ENCODE measurements at regions not wholly inside any gene's neighbourhood (a gene's known extent, or its start where the extent isn't known, plus 50 kb on each side); places are given as distances from the start of the nearest gene placed in this dataset.

GRCh38 chr18:55879331-55879730 lies 291.3 kb upstream of the TCF4 start:
- TF ChIP-seq TOX (CRISPR knock-in tag; IDR thresholded peaks at IDR 0.05; ENCODE audit: borderline replicate concordance) (no peak), ZFP30 (CRISPR knock-in tag; IDR thresholded peaks at IDR 0.05) (no peak), ZFP3 (CRISPR knock-in tag; IDR thresholded peaks at IDR 0.05) (no peak), ZC3H10 (CRISPR knock-in tag; IDR thresholded peaks at IDR 0.05) (no peak), POU6F1 (CRISPR knock-in tag; IDR thresholded peaks at IDR 0.05; ENCODE audit: borderline replicate concordance, low read depth) (no peak), OSR1 (CRISPR knock-in tag; IDR thresholded peaks at IDR 0.05) (no peak)
- TF ChIP-seq, protein P1, sequence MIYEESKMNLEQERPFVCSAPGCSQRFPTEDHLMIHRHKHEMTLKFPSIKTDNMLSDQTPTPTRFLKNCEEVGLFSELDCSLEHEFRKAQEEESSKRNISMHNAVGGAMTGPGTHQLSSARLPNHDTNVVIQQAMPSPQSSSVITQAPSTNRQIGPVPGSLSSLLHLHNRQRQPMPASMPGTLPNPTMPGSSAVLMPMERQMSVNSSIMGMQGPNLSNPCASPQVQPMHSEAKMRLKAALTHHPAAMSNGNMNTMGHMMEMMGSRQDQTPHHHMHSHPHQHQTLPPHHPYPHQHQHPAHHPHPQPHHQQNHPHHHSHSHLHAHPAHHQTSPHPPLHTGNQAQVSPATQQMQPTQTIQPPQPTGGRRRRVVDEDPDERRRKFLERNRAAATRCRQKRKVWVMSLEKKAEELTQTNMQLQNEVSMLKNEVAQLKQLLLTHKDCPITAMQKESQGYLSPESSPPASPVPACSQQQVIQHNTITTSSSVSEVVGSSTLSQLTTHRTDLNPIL (CRISPR knock-in tag; IDR thresholded peaks at IDR 0.05; ENCODE audit: low read depth), result no peak

Measured in SK-N-SH treated with all-trans-retinoic acid at 6 μM for 48 hours (cell line).